ENCODE measurements at regions not wholly inside any gene's neighbourhood (a gene's known extent, or its start where the extent isn't known, plus 50 kb on each side); places are given as distances from the start of the nearest gene placed in this dataset.
"Not testable (repeated sequence)": the region's sequence is repeated elsewhere in the genome, so short reads cannot be mapped to it uniquely, and the experiment has no call there.

GRCh38 chr9:30967476-30967875 is 1417.0 kb upstream of the ACO1 start:
- DNase-seq = no peak

- no peak for DNase-seq
Observed at GRCh38 chr9:30970186-30970585, 1414.3 kb upstream of the ACO1 start.

DNA sequence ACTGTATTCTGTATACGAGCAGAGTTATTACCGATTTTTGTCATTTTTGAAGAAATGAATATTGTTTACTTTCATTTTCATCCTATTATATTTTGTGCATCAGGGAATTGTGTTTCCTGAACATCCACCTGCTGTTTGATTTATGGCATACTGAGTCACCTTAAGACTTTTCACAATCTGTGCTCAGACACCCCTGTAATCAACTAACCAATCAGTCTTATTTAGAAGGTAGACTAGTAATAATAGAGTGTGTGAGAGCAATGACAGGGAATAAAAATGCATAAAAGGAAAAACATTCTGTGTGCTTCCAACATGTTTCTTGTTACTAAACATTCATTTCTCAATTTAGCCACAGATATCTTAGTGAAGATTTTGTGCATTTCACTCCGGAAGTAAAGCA is 1413.6 kb upstream of the ACO1 start:
- DNase-seq = no peak

GRCh38 chr9:30972654-30973053 is 1411.8 kb upstream of the ACO1 start:
- DNase-seq = no peak

- DNase-seq = no peak
Observed at GRCh38 chr9:30977965-30978364, 1406.5 kb upstream of the ACO1 start.

DNA sequence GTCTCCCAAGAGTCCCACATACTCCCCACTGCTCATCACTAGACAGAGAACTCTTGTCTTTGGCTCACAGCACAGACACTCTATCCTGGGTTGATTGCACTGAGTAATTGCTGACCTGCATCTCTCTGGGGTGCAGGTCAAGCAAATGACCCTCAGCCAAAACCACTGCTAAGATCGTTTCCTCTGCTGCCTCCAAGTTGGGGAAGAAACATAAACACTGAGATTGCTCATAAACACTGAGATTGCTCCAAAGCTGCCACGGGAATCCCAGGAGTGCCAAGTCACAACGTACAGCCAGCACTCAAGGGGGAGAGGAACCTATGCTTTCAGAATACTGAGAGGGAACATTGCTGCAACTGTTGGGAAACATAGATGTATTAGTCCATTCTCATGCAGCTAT is 1402.1 kb upstream of the ACO1 start:
- DNase-seq = no peak

DNA sequence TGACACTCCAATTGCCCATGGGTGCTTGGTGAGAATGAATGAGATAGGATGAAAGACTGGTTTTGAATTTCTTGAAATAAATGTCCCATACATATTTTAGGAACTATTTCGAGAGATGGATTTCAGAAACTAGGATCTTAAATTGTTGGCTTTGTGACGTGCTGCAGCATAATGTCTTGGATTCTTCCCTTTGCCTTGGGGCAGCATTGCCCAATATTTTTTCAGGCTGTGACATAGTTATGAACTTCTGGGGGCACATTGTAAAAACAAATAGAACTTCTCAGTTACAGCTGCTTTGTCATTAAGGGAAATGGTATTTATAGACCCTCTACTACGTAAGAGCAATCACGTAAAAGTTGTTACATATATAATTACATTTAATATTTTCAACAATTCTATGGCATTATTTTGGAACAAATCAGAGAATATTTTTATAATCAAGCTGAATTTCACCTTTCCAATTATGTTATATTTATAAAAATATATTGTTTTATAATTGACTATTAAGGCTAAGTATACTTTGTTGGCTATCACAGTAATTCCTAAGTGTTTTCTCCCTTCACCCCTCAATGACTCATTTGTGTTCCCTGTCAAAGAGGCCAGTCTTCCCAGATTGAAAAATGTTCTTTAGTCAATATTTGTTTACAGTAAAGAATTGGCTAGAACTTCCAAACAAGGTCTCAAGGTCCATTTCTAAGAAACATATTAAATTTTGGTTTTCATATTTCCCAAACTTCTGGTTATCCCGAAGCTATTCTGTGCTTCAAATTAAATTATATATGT is 1388.3 kb upstream of the ACO1 start:
- DNase-seq = no peak

- no peak for DNase-seq
Observed at GRCh38 chr9:30996761-30997160, 1387.7 kb upstream of the ACO1 start.

DNA sequence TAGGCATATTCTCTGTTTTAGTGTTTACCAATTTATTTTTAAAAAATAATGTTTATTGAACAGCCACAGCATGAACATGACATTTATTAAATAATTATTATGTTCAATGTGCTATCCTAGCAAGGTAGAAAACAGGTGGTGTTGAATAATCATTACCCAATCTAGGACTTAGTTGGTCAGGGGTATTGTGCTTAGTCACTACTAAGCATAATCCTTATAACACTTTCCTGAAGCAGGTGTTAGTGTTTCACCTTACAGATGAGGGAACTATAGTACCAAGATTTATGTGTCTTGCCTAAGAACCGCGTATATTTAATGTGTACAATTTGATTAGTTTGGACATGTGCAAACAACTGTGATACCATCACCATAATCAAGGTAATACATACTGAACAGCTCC is 1387.2 kb upstream of the ACO1 start:
- DNase-seq = no peak

DNA sequence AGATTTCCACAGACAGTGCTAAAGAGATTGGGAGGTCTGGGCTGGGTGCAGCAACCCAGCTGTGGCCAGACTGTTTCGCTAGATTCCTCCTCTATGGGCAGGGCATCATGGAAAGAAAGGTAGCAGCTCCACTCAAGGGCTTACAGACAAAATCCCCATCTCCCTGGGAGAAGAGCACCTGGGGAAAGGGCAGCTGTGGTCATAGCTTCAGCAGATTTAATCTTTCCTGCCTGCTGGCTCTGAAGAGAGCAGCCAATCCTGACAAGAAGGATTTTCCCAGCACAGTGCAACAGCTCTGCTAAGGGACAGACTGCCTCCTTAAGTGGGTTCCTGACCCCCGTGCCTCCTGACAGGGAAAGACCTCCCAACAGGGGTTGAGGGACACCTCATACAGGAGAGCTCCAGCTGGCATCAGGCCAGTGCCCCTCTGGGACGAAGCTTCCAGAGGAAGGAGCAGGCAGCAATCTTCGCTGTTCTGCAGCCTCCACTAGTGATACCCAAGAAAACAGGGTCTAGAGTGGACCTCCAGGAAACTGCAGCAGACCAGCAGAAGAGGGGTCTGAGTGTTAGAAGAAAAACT is 1379.3 kb upstream of the ACO1 start:
- peak; percentile 63 for DNase-seq

DNA sequence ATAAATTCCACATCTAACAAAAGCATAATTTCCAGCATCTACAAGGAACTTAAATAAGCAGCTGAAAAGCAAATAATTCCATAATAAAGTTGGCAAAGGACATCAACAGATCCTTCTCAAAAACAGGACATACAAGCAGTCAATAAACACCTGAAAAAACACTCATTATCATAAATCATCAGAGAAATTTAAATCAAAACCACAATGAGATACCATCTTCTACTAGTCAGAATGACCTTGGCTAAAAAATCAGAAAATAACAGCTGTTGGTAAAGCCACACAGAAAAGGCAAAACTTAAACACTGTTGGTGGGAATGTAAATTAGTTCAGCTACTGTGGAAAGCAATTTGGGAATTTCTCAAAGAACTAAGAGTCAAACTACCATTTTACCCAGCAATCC is 1371.1 kb upstream of the ACO1 start:
- DNase-seq = no peak

DNA sequence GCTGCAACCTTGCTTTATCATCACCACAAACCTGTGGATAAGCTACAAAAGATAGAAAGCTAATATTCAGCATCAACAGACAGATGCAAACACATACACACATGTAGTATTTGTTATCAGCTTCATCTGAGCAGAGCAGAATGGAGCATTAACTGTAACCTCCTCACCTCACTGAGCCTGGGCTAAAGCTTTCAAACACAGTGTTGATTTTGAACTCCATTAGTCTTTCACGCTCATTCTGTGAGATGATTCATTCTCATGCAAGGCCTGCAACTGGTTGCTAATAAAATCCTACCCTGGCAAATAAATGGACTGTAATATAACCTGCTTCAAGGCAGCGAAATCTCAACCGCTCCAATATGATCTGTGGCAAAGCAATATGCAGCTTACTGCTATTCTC is 1360.6 kb upstream of the ACO1 start:
- DNase-seq = no peak

GRCh38 chr9:31027678-31028077 is 1356.8 kb upstream of the ACO1 start:
- DNase-seq = peak; percentile 68

- no peak for DNase-seq
Observed at GRCh38 chr9:31028137-31028536, 1356.3 kb upstream of the ACO1 start.

DNA sequence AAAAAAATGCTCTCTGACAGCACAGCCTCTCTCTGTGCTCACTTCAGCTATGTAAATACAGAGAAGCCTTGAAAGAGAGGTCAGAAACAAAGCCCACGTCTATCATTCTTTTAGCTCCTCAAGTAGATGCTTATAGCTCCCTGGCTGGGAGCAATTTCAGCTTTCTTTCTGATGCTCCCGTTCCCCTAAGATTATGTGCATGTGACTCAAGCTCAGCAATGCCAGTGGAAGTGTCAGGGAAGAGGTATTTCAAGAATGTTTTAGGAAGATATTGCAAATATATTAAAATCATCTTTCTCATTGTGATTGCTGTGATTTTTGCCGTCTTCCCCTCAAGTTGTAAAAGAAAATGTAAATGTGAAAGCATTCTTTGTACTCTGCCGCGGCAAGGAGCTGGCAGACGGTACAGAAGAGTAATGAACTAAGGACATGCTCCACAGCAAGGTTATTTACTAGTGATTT is 1353.7 kb upstream of the ACO1 start:
- peak; percentile 1 for DNase-seq

GRCh38 chr9:31032206-31032605 is 1352.2 kb upstream of the ACO1 start:
- no peak for DNase-seq

- DNase-seq = no peak
Observed at GRCh38 chr9:31034311-31034710, 1350.1 kb upstream of the ACO1 start.

- no peak for DNase-seq
Observed at GRCh38 chr9:31040564-31040963, 1343.9 kb upstream of the ACO1 start.

GRCh38 chr9:31045810-31046209 is 1338.6 kb upstream of the ACO1 start:
- DNase-seq = no peak

DNA sequence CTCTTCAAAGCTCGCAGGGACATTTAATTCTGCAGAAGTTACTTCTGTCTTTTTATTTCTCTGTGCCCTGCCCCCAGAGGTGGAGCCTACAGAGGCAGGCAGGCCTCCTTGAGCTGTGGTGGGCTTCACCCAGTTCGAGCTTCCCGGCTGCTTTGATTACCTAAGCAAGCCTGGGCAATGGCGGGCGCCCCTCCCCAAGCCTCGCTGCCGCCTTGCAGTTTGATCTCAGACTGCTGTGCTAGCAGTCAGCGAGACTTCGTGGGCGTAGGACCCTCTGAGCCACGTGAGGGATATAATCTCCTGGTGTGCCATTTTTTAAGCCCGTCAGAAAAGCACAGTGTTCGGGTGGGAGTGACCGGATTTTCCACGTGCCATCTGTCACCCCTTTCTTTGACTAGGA is 1322.9 kb upstream of the ACO1 start:
- DNase-seq = not testable (repeated sequence)

DNA sequence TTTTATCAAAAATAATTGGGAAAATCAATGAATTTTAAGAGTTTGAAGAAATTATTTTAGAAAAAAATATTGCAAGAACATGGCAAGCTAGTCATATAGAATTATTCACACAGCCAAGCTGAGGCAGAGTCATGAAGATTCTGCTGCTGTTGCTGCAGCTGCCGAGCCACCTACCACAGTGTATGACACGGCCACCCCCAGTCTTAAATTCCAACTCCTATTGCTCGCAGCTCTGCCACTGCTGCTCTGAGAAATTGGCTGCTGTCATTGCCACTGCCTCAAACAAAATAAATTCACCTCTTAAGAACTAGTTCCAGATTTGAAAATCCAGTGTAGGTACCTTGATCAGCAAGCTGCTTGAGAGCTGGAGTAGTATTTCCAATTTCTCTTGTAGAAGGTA is 1318.8 kb upstream of the ACO1 start:
- no peak for DNase-seq

- no peak for DNase-seq
Observed at GRCh38 chr9:31067418-31067817, 1317.0 kb upstream of the ACO1 start.

GRCh38 chr9:31071606-31072286 is 1312.7 kb upstream of the ACO1 start:
- DNase-seq = no peak

- no peak for DNase-seq
Observed at GRCh38 chr9:31078175-31078574, 1306.3 kb upstream of the ACO1 start.

Measured in NCI-H82 (cell line).